ENCODE measurements at regions not wholly inside any gene's neighbourhood (a gene's known extent, or its start where the extent isn't known, plus 50 kb on each side); places are given as distances from the start of the nearest gene placed in this dataset.

DNA sequence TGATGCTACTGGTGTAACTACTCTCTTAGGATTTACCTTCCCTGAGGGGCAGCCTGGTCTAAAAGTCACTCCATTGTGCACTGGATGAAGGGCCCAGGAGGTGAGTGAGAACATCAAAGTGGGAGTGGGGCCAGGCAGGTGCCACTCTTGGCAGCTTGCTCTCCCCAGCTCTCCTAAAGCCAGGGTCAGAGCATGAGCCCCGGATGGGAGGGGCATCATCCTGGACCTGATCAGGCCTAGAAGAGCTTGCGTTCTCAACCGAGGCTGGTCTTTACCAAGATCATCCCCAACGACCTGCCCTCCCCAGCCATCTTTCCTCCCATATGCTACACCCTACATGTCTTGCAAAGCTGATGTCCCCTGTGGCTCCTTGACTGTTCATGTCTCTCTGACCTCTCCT, 87.1 kb downstream of the AIPL1 start:
- POLR2A ChIA-PET (ENCODE audit: partially characterized antibody): interaction anchor here (1.7 kb wide), 1 partner anchor 16 kb away, joined by 4 read pairs; no protein-coding TSS in a partner anchor
- CTCF ChIA-PET (ENCODE audit: partially characterized antibody): interaction anchor here (1.1 to 2.0 kb wide), 3 partner anchors 45 to 65 kb away, joined by 3 to 7 read pairs (median 3); no protein-coding TSS in a partner anchor
- no peaks in the 10 kb centered on the region for H3K79me2 ChIP-seq (ENCODE audit: control insufficient read depth in 1 of 2, insufficient read depth in 2 of 2, low read length in 2 of 2)
- DNase-seq (ENCODE audit: low read depth in 1 of 2, low spot score in 2 of 2): no peak
- no peak overlapping the region for H3K18ac ChIP-seq (ENCODE audit: extremely low read depth, low read length)
- H4K5ac ChIP-seq (ENCODE audit: insufficient read length, low read depth, low read length): no peak overlapping the region
- no peak overlapping the region for H3K23ac ChIP-seq (ENCODE audit: insufficient read length)
- H3K36me3 ChIP-seq (ENCODE audit: control insufficient read depth in 2 of 4, insufficient read depth in 4 of 4, low read length in 3 of 4): no peaks in the 10 kb centered on the region
- H3K23me2 ChIP-seq (ENCODE audit: low read depth, low read length): no peaks in the 10 kb centered on the region
- no peak overlapping the region for H4K91ac ChIP-seq (replicated peaks; ENCODE audit: insufficient read length, low read length)
- H3K4ac ChIP-seq (replicated peaks; ENCODE audit: insufficient read length, low read depth, low read length): no peak overlapping the region
- H3K14ac ChIP-seq (ENCODE audit: insufficient read length): no peak overlapping the region
- H3K4me1 ChIP-seq (replicated peaks in 1 of 4; ENCODE audit: control insufficient read depth in 3 of 4, insufficient read depth in 4 of 4, low read length in 3 of 4): no peaks in the 10 kb centered on the region
- FAIRE-seq: no peak
- H3K79me1 ChIP-seq (ENCODE audit: low read depth, low read length): no peaks in the 10 kb centered on the region
- H3K27me3 ChIP-seq (replicated peaks in 1 of 4; ENCODE audit: control insufficient read depth in 3 of 4, extremely low read depth in 1 of 4, insufficient read depth in 3 of 4, low read length in 3 of 4): no peaks in the 10 kb centered on the region
- H2BK20ac ChIP-seq (ENCODE audit: low read length): no peak overlapping the region
- no peaks in the 10 kb centered on the region for H3K9me3 ChIP-seq (ENCODE audit: insufficient read depth in 2 of 2, low read depth in 1 of 2, low read length in 1 of 2)
- no peak overlapping the region for H3K4me3 ChIP-seq (ENCODE audit: extremely low read depth in 1 of 4, insufficient read depth in 2 of 4, low read depth in 3 of 4, low read length in 4 of 4)
- H2AK5ac ChIP-seq (ENCODE audit: low read depth, low read length): no peak overlapping the region
- H2BK5ac ChIP-seq (ENCODE audit: low read depth, low read length): no peak overlapping the region
- H4K20me1 ChIP-seq (replicated peaks in 1 of 2; ENCODE audit: control insufficient read depth in 1 of 2, insufficient read depth in 2 of 2, low read length in 2 of 2): no peaks in the 10 kb centered on the region
- no peak overlapping the region for H3K9ac ChIP-seq (replicated peaks in 1 of 4; ENCODE audit: extremely low read depth in 1 of 4, low read depth in 3 of 4, low read length in 3 of 4)
- H2AFZ ChIP-seq (ENCODE audit: low read length): no peak overlapping the region
- no peak overlapping the region for H3K4me2 ChIP-seq (ENCODE audit: insufficient read depth in 1 of 2, low read depth in 2 of 2, low read length in 2 of 2)
- no peak overlapping the region for H3K56ac ChIP-seq (replicated peaks; ENCODE audit: insufficient read length, low read depth, low read length)
- no peak overlapping the region for H2BK15ac ChIP-seq (ENCODE audit: low read length)
- WGBS, 2 experiments (ENCODE audit: extremely low coverage in 1 of 2, insufficient coverage in 1 of 2, insufficient read length in 1 of 2, insufficient replicate concordance in 2 of 2, low coverage in 1 of 2, low lambda C conversion rate in 2 of 2, missing lambda C conversion rate in 1 of 2): 78% methylated on average over 4 of the region's 4 CpGs; no CpG with 5 or more reads in 1 of the 2 experiments
- no peak overlapping the region for H2BK120ac ChIP-seq (replicated peaks; ENCODE audit: low read depth, low read length)
- no peak overlapping the region for H3K27ac ChIP-seq (ENCODE audit: low read depth, low read length)
- H2BK12ac ChIP-seq (ENCODE audit: low read depth, low read length): no peak overlapping the region
- H4K8ac ChIP-seq (ENCODE audit: extremely low read depth, insufficient read depth, low read length): no peak overlapping the region
- TF ChIP-seq SIX5 (IDR thresholded peaks at IDR 0.05; ENCODE audit: low read depth, low read length): no peak
- TF ChIP-seq ASH2L (IDR thresholded peaks at IDR 0.05; ENCODE audit: low read length): no peak
- no peak for TF ChIP-seq RAD21 (IDR thresholded peaks at IDR 0.05 in 1 of 2, conservative IDR thresholded peaks at IDR 0.05 in 1 of 2; ENCODE audit: low read depth in 2 of 2, low read length in 2 of 2)
- no peak for TF ChIP-seq POLR2AphosphoS5 (IDR thresholded peaks at IDR 0.05; ENCODE audit: low read depth, low read length)
- no peak for TF ChIP-seq KDM1A (IDR thresholded peaks at IDR 0.05; ENCODE audit: borderline replicate concordance, low read length)
- TF ChIP-seq POU5F1 (IDR thresholded peaks at IDR 0.05; ENCODE audit: low read depth, low read length): no peak
- TF ChIP-seq CHD2 (IDR thresholded peaks at IDR 0.05; ENCODE audit: low read length): no peak
- no peak for TF ChIP-seq GABPA (IDR thresholded peaks at IDR 0.05; ENCODE audit: borderline replicate concordance, insufficient read depth, low read length)
- TF ChIP-seq NRF1 (IDR thresholded peaks at IDR 0.05; ENCODE audit: low read depth, low read length): no peak
- no peak for TF ChIP-seq POLR2A (IDR thresholded peaks at IDR 0.05; ENCODE audit: control extremely low read depth in 1 of 2, low read depth in 2 of 2, low read length in 2 of 2)
- no peak for TF ChIP-seq RBBP5 (IDR thresholded peaks at IDR 0.05; ENCODE audit: borderline replicate concordance, low read depth, low read length)
- TF ChIP-seq CBX8 (IDR thresholded peaks at IDR 0.05; ENCODE audit: borderline replicate concordance, low read depth, low read length): no peak
- TF ChIP-seq TAF7 (optimal IDR thresholded peaks at IDR 0.05; ENCODE audit: borderline replicate concordance, low read depth, low read length): no peak

All from H1 (cell line).